ENCODE measurements at regions not wholly inside any gene's neighbourhood (a gene's known extent, or its start where the extent isn't known, plus 50 kb on each side); places are given as distances from the start of the nearest gene placed in this dataset.
"Not testable (repeated sequence)": the region's sequence is repeated elsewhere in the genome, so short reads cannot be mapped to it uniquely, and the experiment has no call there.

GRCh38 chrX:114049063-114049462, 534.8 kb upstream of the HTR2C start:
- Histone ChIP-seq H3K4me1 (ENCODE audit: control insufficient read depth in 2 of 2, insufficient read depth in 2 of 2, low read length in 2 of 2) (no peaks in the 10 kb centered on the region), H3K27me3 (ENCODE audit: control insufficient read depth in 2 of 2, insufficient read depth in 2 of 2, low read length in 2 of 2) (no peaks in the 10 kb centered on the region), H3K27ac (ENCODE audit: low read depth, low read length) (no peak overlapping the region), H3K36me3 (ENCODE audit: control insufficient read depth in 2 of 3, insufficient read depth in 3 of 3, low read length in 3 of 3) (no peaks in the 10 kb centered on the region), H3K4me3 (ENCODE audit: low read length) (no peak overlapping the region), H3K9me3 (ENCODE audit: control insufficient read depth in 2 of 3, low read length in 3 of 3) (no peaks in the 10 kb centered on the region)
- Mint-ChIP-seq H3K36me3 (no peaks in the 10 kb centered on the region), H3K4me3 (no peak overlapping the region), H3K27me3 (no peaks in the 10 kb centered on the region), H3K4me1 (no peaks in the 10 kb centered on the region), H3K9me3 (peaks cover 0 to 2% (median 0%) of the 10 kb centered on the region in 11 donors), H3K27ac (no peak overlapping the region)
- ATAC-seq (no peak), DNase-seq (no peak)
- ChIA-PET CTCF (no interaction called here), POLR2A (no interaction called here)
- intact Hi-C loops (cut with micrococcal nuclease): no loop called here

- POLR2A ChIA-PET: no interaction called here
- intact Hi-C loops (cut with micrococcal nuclease): no loop called here
- Mint-ChIP-seq H3K4me1 (no peaks in the 10 kb centered on the region), H3K4me3 (no peak overlapping the region), H3K9me3 (no peaks in the 10 kb centered on the region), H3K27me3 (no peaks in the 10 kb centered on the region), H3K36me3 (no peaks in the 10 kb centered on the region), H3K27ac (no peak overlapping the region)
- no peak for ATAC-seq
- no peak for DNase-seq
- Histone ChIP-seq H3K36me3 (ENCODE audit: control insufficient read depth in 2 of 3, insufficient read depth in 3 of 3, low read length in 3 of 3) (no peaks in the 10 kb centered on the region), H3K4me1 (ENCODE audit: control insufficient read depth in 2 of 2, insufficient read depth in 2 of 2, low read length in 2 of 2) (no peaks in the 10 kb centered on the region), H3K27ac (ENCODE audit: low read depth, low read length) (no peak overlapping the region), H3K9me3 (ENCODE audit: control insufficient read depth in 2 of 3, low read length in 3 of 3) (no peaks in the 10 kb centered on the region), H3K27me3 (ENCODE audit: control insufficient read depth in 2 of 2, insufficient read depth in 2 of 2, low read length in 2 of 2) (no peaks in the 10 kb centered on the region), H3K4me3 (ENCODE audit: low read length) (no peak overlapping the region)
- CTCF ChIA-PET: no interaction called here
Observed at GRCh38 chrX:114047558-114047957, 536.3 kb upstream of the HTR2C start.

- Mint-ChIP-seq H3K27me3 (no peaks in the 10 kb centered on the region), H3K4me1 (no peaks in the 10 kb centered on the region), H3K4me3 (no peak overlapping the region), H3K36me3 (no peaks in the 10 kb centered on the region), H3K27ac (no peak overlapping the region), H3K9me3 (no peaks in the 10 kb centered on the region)
- Histone ChIP-seq H3K27ac (ENCODE audit: low read depth, low read length) (no peak overlapping the region), H3K9me3 (ENCODE audit: control insufficient read depth in 2 of 3, low read length in 3 of 3) (no peaks in the 10 kb centered on the region), H3K36me3 (ENCODE audit: control insufficient read depth in 2 of 3, insufficient read depth in 3 of 3, low read length in 3 of 3) (no peaks in the 10 kb centered on the region), H3K4me1 (ENCODE audit: control insufficient read depth in 2 of 2, insufficient read depth in 2 of 2, low read length in 2 of 2) (no peaks in the 10 kb centered on the region), H3K4me3 (ENCODE audit: low read length) (no peak overlapping the region), H3K27me3 (ENCODE audit: control insufficient read depth in 2 of 2, insufficient read depth in 2 of 2, low read length in 2 of 2) (no peaks in the 10 kb centered on the region)
- DNase-seq: no peak
- POLR2A ChIA-PET: no interaction called here
- ATAC-seq: no peak
- CTCF ChIA-PET: no interaction called here
- intact Hi-C loops (cut with micrococcal nuclease): no loop called here
Observed at GRCh38 chrX:114046695-114047279, 537.1 kb upstream of the HTR2C start.

- H3K4me1 ChIP-seq (ENCODE audit: control insufficient read depth in 2 of 2, insufficient read depth in 2 of 2, low read length in 2 of 2); H3K4me3 Mint-ChIP-seq; H3K9me3 Mint-ChIP-seq; DNase-seq; H3K4me1 Mint-ChIP-seq; H3K27ac ChIP-seq (ENCODE audit: low read depth, low read length); H3K27ac Mint-ChIP-seq; H3K9me3 ChIP-seq (ENCODE audit: control insufficient read depth in 2 of 3, low read length in 3 of 3); POLR2A ChIA-PET; H3K36me3 ChIP-seq (ENCODE audit: control insufficient read depth in 2 of 3, insufficient read depth in 3 of 3, low read length in 3 of 3); H3K4me3 ChIP-seq (ENCODE audit: low read length); H3K27me3 Mint-ChIP-seq; ATAC-seq; H3K27me3 ChIP-seq (ENCODE audit: control insufficient read depth in 2 of 2, insufficient read depth in 2 of 2, low read length in 2 of 2); H3K36me3 Mint-ChIP-seq; CTCF ChIA-PET; intact Hi-C loops (cut with micrococcal nuclease): not testable (repeated sequence)
Observed at GRCh38 chrX:114041470-114041869, 542.4 kb upstream of the HTR2C start.

DNA sequence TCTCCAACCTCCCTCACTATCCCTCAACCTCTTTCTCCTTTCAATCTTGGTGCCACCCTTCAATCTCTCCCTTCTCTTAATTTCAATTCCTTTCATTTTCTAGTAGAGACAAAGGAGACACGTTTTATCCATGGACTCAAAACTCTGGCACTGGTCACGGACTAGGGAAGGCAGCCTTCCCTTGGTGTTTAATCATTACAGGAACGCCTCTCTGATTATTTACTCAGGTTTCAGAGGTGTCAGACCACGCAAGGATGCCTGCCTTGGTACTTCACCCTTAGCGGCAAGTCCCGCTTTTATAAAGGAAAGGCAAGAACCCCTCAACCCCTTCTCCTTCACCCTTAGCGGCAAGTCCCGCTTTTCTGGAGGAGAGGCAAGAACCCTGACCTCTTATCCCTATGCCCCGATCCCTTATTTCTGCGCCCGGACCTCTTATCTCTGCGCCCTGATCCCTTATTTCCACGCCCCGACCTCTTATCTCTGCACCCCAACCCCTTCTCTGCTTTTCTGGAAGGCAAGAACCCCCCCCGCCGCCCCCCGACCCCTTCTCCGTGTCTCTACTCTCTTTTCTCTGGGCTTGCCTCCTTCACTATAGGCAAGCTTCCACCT, 543.1 kb upstream of the HTR2C start:
- CTCF ChIA-PET; H3K4me3 ChIP-seq (ENCODE audit: low read length); H3K4me3 Mint-ChIP-seq; H3K27me3 ChIP-seq (ENCODE audit: control insufficient read depth in 2 of 2, insufficient read depth in 2 of 2, low read length in 2 of 2); ATAC-seq; H3K36me3 ChIP-seq (ENCODE audit: control insufficient read depth in 2 of 3, insufficient read depth in 3 of 3, low read length in 3 of 3); H3K36me3 Mint-ChIP-seq; H3K4me1 ChIP-seq (ENCODE audit: control insufficient read depth in 2 of 2, insufficient read depth in 2 of 2, low read length in 2 of 2); H3K27ac Mint-ChIP-seq; H3K27ac ChIP-seq (ENCODE audit: low read depth, low read length); POLR2A ChIA-PET; intact Hi-C loops (cut with micrococcal nuclease); DNase-seq; H3K9me3 ChIP-seq (ENCODE audit: control insufficient read depth in 2 of 3, low read length in 3 of 3); H3K4me1 Mint-ChIP-seq; H3K27me3 Mint-ChIP-seq; H3K9me3 Mint-ChIP-seq: not testable (repeated sequence)

DNA sequence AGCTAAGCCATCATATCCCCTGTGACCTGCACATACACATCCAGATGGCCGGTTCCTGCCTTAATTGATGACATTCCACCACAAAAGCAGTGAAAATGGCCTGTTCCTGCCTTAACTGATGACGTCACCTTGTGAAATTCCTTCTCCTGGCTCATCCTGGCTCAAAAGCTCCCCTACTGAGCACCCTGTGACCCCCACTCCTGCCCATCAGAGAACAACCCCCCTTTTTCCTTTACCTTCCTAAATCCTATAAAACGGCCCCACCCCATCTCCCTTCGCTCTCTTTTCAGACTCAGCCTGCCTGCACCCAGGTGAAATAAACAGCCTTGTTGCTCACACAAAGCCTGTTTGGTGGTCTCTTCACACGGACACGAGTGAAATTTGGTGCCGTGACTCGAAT, 543.8 kb upstream of the HTR2C start:
- H3K27ac ChIP-seq (ENCODE audit: low read depth, low read length); H3K4me3 ChIP-seq (ENCODE audit: low read length); H3K27ac Mint-ChIP-seq; POLR2A ChIA-PET; H3K4me3 Mint-ChIP-seq; DNase-seq; H3K9me3 Mint-ChIP-seq; H3K9me3 ChIP-seq (ENCODE audit: control insufficient read depth in 2 of 3, low read length in 3 of 3); H3K36me3 ChIP-seq (ENCODE audit: control insufficient read depth in 2 of 3, insufficient read depth in 3 of 3, low read length in 3 of 3); H3K27me3 Mint-ChIP-seq; ATAC-seq; H3K27me3 ChIP-seq (ENCODE audit: control insufficient read depth in 2 of 2, insufficient read depth in 2 of 2, low read length in 2 of 2); H3K36me3 Mint-ChIP-seq; intact Hi-C loops (cut with micrococcal nuclease); CTCF ChIA-PET; H3K4me1 Mint-ChIP-seq; H3K4me1 ChIP-seq (ENCODE audit: control insufficient read depth in 2 of 2, insufficient read depth in 2 of 2, low read length in 2 of 2): not testable (repeated sequence)

- H3K9me3 Mint-ChIP-seq: peaks cover 0 to 6% (median 0%) of the 10 kb centered on the region in 11 donors
- H3K36me3 Mint-ChIP-seq: no peaks in the 10 kb centered on the region
- H3K9me3 ChIP-seq (ENCODE audit: control insufficient read depth in 2 of 3, low read length in 3 of 3): no peaks in the 10 kb centered on the region
- intact Hi-C loops (cut with micrococcal nuclease): no loop called here
- POLR2A ChIA-PET: no interaction called here
- no peak overlapping the region for H3K4me3 Mint-ChIP-seq
- H3K4me1 ChIP-seq (ENCODE audit: control insufficient read depth in 2 of 2, insufficient read depth in 2 of 2, low read length in 2 of 2): no peaks in the 10 kb centered on the region
- no peaks in the 10 kb centered on the region for H3K27me3 Mint-ChIP-seq
- no peaks in the 10 kb centered on the region for H3K36me3 ChIP-seq (ENCODE audit: control insufficient read depth in 2 of 3, insufficient read depth in 3 of 3, low read length in 3 of 3)
- ATAC-seq: no peak
- no peaks in the 10 kb centered on the region for H3K27me3 ChIP-seq (ENCODE audit: control insufficient read depth in 2 of 2, insufficient read depth in 2 of 2, low read length in 2 of 2)
- H3K4me1 Mint-ChIP-seq: no peaks in the 10 kb centered on the region
- CTCF ChIA-PET: no interaction called here
- H3K27ac Mint-ChIP-seq: no peak overlapping the region
- H3K4me3 ChIP-seq (ENCODE audit: low read length): no peak overlapping the region
- H3K27ac ChIP-seq (ENCODE audit: low read depth, low read length): no peak overlapping the region
- no peak for DNase-seq
Observed at GRCh38 chrX:114038358-114038757, 545.5 kb upstream of the HTR2C start.
